GM12878 (cell line): ENCODE measurements at regions not wholly inside any gene's neighbourhood (a gene's known extent, or its start where the extent isn't known, plus 50 kb on each side); places are given as distances from the start of the nearest gene placed in this dataset.

Source experiments
- ATAC-seq: fragments of 200-7000 bp; cut with Tn5 transposase; 3 replicates; pipeline ENCODE4 v1.9.1; 2020; ENCODE audit warnings: mild to moderate bottlenecking, moderate library complexity
- BruUV-seq: library from RNA; stranded (reverse); fragments of 400-500 nt; replicated peaks from 2 replicates; lab custom pipeline; 2021; lab: Mats Ljungman, UMichigan
- CTCF ChIA-PET: fragments of 300-600 bp; sonication (Branson Sonifier 250); formaldehyde crosslinking; extraction: SDS; loops from one replicate; lab custom pipeline; 2021; ENCODE audit warnings: inconsistent platforms; lab: Yijun Ruan, JAX
- POLR2A ChIA-PET: fragments of 350-600 bp; formaldehyde crosslinking; extraction: SDS; loops from one replicate; lab custom pipeline; 2021; ENCODE audit warnings: inconsistent platforms; lab: Charles Lee
- RAD21 ChIA-PET: fragments of 300-600 bp; sonication (Branson Sonifier 250); formaldehyde crosslinking; loops from one replicate; lab custom pipeline; 2023; ENCODE audit warnings: antibody characterized with exemption; ENCODE audit not compliant: unreplicated experiment; lab: Charles Lee
- SMC1A ChIA-PET: fragments of 300-600 bp; sonication (Branson Sonifier 250); formaldehyde crosslinking; loops from one replicate; lab custom pipeline; 2023; ENCODE audit not compliant: unreplicated experiment, uncharacterized antibody; lab: Charles Lee
- DNase-seq: peaks from one replicate; pipeline ENCODE4 v3.0.0-alpha.2; 2011; ENCODE audit warnings: low read depth, low spot score
- FAIRE-seq: peaks from 3 replicates; lab custom pipeline; 2011; peaks lifted over from hg19 to GRCh38; lab: Jason Lieb, UNC
- H2AFZ ChIP-seq: 2 replicates; pipeline ENCODE4 v1.6.0; 2011; ENCODE audit warnings: low read depth, low read length, control low read depth; ENCODE audit not compliant: control insufficient read depth
- H3K27ac ChIP-seq: 2 replicates; pipeline ENCODE4 v1.5.1; 2011; ENCODE audit warnings: control low read depth; ENCODE audit not compliant: control insufficient read depth, insufficient read depth
- H3K27me3 ChIP-seq, 2 experiments: replicated peaks in 1 of 2; 2 replicates each; pipeline versions ENCODE4 v1.6.0 to v1.6.1; 2011; ENCODE audit warnings: low read length in 1 of 2; ENCODE audit not compliant: control insufficient read depth in 2 of 2, insufficient read depth in 2 of 2
- H3K36me3 ChIP-seq, 2 experiments: 2 replicates each; pipeline ENCODE4 v1.5.1; 2011; ENCODE audit warnings: low read length in 1 of 2; ENCODE audit not compliant: control insufficient read depth in 2 of 2, insufficient read depth in 2 of 2
- H3K4me1 ChIP-seq: 2 replicates; pipeline ENCODE4 v1.6.1; 2011; ENCODE audit warnings: mild to moderate bottlenecking, low read length, moderate library complexity, mixed read lengths; ENCODE audit not compliant: control insufficient read depth, insufficient read depth
- H3K4me2 ChIP-seq: 2 replicates; pipeline ENCODE4 v1.6.0; 2011; ENCODE audit warnings: control low read depth; ENCODE audit not compliant: control insufficient read depth, insufficient read depth
- H3K4me3 ChIP-seq: fragments of 200-600 bp; sonication (generic); 2 replicates; pipeline ENCODE4 v1.5.1; 2016
- H3K79me2 ChIP-seq: 2 replicates; pipeline ENCODE4 v1.6.0; 2011; ENCODE audit warnings: low read length; ENCODE audit not compliant: control insufficient read depth, insufficient read depth
- H3K9ac ChIP-seq: 2 replicates; pipeline ENCODE4 v1.8.0; 2011; ENCODE audit warnings: low read length, control low read depth, mixed read lengths; ENCODE audit not compliant: control insufficient read depth, insufficient read depth
- H3K9me3 ChIP-seq: replicated peaks from 3 replicates; pipeline ENCODE4 v1.5.1; 2011; ENCODE audit warnings: mild to moderate bottlenecking, low read length; ENCODE audit not compliant: control insufficient read depth, insufficient read depth
- H4K20me1 ChIP-seq: 2 replicates; pipeline ENCODE4 v1.6.0; 2011; ENCODE audit not compliant: control insufficient read depth, insufficient read depth
- IKZF1 ChIP-seq: fragments of 450-650 bp; conservative IDR thresholded peaks from 2 replicates; pipeline ENCODE4 v1.6.1; 2017; ENCODE audit warnings: antibody characterized with exemption, mild to moderate bottlenecking
- MEF2A ChIP-seq: IDR thresholded peaks from 2 replicates; pipeline ENCODE4 v1.6.1; 2011; ENCODE audit warnings: low read depth, mild to moderate bottlenecking, low read length, moderate library complexity; ENCODE audit not compliant: insufficient read depth
- MTA3 ChIP-seq: IDR thresholded peaks from 2 replicates; pipeline ENCODE4 v1.6.1; 2012; ENCODE audit warnings: low read length, inconsistent platforms, borderline replicate concordance
- SMC3 ChIP-seq: IDR thresholded peaks from 2 replicates; pipeline ENCODE4 v1.6.1; 2011; ENCODE audit warnings: low read length, improper control_type of control experiment, borderline replicate concordance
- SPI1 ChIP-seq: IDR thresholded peaks from 2 replicates; pipeline ENCODE4 v1.6.1; 2011; ENCODE audit warnings: low read depth, mild to moderate bottlenecking, low read length, moderate library complexity, borderline replicate concordance; ENCODE audit not compliant: insufficient read depth
- TAF1 ChIP-seq: IDR thresholded peaks from 2 replicates; pipeline ENCODE4 v1.6.1; 2011; ENCODE audit warnings: mild to moderate bottlenecking, low read depth, low read length, borderline replicate concordance
- WGBS: methylation state at CpG from one replicate; pipeline ENCODE4 v1.1.6; 2016; ENCODE audit warnings: low lambda C conversion rate; ENCODE audit not compliant: insufficient replicate concordance, insufficient coverage; ENCODE audit errors: missing lambda C conversion rate; 5-methylcytosine and 5-hydroxymethylcytosine counted together
- in situ Hi-C: fragments of 300-500 bp; cut with MboI; formaldehyde crosslinking; loops from 9 replicates; pipeline ENCODE4 v1.14.3; 2018; ENCODE audit warnings: mixed read lengths
- intact Hi-C: fragments of 100-400 bp; cut with micrococcal nuclease; formaldehyde crosslinking; loops from one replicate; pipeline ENCODE4 v1.14.2; 2022; ENCODE audit not compliant: unreplicated experiment

GRCh38 chr22:47654922-47655491 lies 892.6 kb downstream of the TBC1D22A start (continued):
- TF ChIP-seq IKZF1 (no peak), MEF2A (no peak), MTA3 (no peak)
- TF ChIP-seq, all 136 proteins: peak for 0

GRCh38 chr22:47653921-47654320 lies 891.5 kb downstream of the TBC1D22A start:
- RAD21 ChIA-PET: no interaction called here
- Histone ChIP-seq H4K20me1 (no peaks in the 10 kb centered on the region), H2AFZ (no peak overlapping the region), H3K79me2 (no peaks in the 10 kb centered on the region), H3K9me3 (no peaks in the 10 kb centered on the region; the same call in 2 of the 3 replicates), H3K36me3 (no peaks in the 10 kb centered on the region), H3K4me1 (no peaks in the 10 kb centered on the region), H3K27ac (no peak overlapping the region), H3K4me2 (no peak overlapping the region), H3K4me3 (no peak overlapping the region), H3K9ac (no peak overlapping the region), H3K27me3 (no peaks in the 10 kb centered on the region)
- SMC1A ChIA-PET: no interaction called here
- POLR2A ChIA-PET: no interaction called here
- DNase-seq: no peak
- CTCF ChIA-PET: no interaction called here
- no peak for ATAC-seq
- in situ Hi-C loops: no loop called here
- no TSS peak for BruUV-seq
- no peak for TF ChIP-seq SMC3
- TF ChIP-seq SPI1: no peak
- no peak for TF ChIP-seq TAF1
- no peak for FAIRE-seq
- 0% methylated on average over 3 of the region's 3 CpGs for WGBS
- intact Hi-C loops: no loop called here
